Effector CD4-positive, alpha-beta T cell (primary cell): ENCODE measurements at regions not wholly inside any gene's neighbourhood (a gene's known extent, or its start where the extent isn't known, plus 50 kb on each side); places are given as distances from the start of the nearest gene placed in this dataset.
"Not testable (repeated sequence)": the region's sequence is repeated elsewhere in the genome, so short reads cannot be mapped to it uniquely, and the experiment has no call there.

Source experiments
- DNase-seq: peaks from one replicate; pipeline ENCODE4 v3.0.0-alpha.2; 2020

DNA sequence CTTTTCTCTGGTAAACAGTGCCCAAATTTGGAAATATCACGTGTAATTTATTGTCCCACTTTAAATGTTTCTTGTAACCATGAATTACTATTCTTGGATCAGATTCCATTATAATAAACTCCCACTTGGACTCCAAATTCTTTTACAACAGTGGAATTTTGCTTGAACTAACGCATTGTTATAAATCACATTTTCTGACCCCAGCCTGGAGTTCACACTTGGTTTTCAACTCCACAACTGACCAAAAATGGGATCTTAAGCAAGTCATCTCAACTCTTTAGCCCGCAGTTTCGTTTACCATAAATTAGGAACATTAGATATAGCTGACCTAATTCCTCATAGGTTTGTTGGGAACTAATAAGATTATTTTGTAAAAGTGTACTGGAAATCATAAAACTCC, 336.8 kb upstream of the NCAM1 start:
- no peak for DNase-seq

DNA sequence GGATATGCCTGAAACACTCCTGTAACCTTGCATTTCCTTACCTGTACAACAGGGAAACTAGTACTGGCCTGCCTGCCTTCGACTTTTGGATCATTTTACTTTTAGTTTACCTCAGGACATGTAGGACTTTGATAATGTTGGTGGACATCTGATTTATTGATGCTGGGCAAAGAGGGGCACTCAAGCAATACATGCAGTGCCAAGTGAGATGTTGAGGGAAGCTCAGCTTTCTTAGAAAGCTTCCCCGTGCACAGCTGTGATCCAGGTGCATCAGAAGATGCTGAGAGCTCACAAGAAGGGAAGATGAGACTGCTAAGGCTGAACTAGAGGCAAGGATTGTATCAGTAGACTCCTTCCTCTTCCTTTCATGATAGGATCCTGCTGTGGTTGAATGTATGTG, 336.2 kb upstream of the NCAM1 start:
- not testable (repeated sequence) for DNase-seq

DNA sequence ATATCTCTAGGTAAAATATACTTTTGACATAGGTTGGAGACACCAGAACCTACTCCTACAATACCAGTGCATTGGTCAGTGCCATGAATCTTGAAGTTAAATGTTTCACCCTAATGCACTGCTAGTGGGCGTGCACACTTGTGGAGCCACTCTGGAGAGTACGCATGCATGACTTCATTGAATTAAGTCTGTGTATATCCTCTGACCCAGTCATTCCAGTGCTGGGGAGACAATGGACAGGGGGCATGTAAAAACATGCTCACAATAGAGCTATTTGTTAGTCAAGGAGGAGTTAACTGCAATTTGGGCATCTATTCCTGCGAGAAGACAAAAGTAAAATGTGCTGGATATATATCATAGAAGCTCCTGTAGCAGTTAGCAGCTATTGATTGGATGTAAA, 335.4 kb upstream of the NCAM1 start:
- DNase-seq: no peak

DNA sequence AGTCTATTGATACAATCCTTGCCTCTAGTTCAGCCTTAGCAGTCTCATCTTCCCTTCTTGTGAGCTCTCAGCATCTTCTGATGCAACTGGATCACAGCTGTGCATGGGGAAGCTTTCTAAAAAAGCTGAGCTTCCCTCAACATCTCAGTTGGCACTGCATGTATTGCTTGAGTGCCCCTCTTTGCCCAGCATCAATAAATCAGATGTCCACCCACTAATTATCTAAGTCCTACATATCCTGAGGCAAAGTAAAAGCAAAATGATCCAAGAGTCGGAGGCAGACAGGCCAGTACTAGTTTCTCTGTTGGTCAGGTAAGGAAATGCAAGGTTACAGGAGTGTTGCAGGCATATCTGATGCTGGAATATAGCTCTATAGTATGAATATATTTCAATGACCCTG, 334.5 kb upstream of the NCAM1 start:
- DNase-seq: no peak

GRCh38 chr11:112627588-112628045, 333.6 kb upstream of the NCAM1 start:
- no peak for DNase-seq

- DNase-seq: no peak
These were observed 332.5 kb upstream of the NCAM1 start for GRCh38 chr11:112628676-112629075.

- DNase-seq: no peak
These were observed 330.7 kb upstream of the NCAM1 start for GRCh38 chr11:112630496-112630895.

DNA sequence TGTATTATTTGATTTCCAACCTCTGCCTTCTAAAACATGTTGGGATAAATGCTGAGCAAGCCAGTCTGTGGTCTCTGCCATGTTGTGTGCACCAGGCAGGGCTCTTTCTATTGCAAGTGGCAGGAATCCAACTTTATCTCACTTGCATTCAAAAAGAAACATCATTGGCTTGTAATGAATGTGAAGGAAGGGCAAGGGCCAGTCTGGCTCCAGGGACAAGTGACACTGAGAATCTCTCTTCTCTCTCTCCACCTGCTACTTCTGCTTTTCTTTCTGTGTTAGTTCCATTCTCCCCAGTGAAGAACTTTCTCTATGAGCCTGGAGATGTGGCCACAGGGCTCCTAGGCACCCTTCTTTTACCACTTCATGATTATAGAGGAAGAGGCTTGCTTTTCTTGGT, 329.9 kb upstream of the NCAM1 start:
- DNase-seq: no peak

GRCh38 chr11:112632866-112633505, 328.2 kb upstream of the NCAM1 start:
- no peak for DNase-seq

DNA sequence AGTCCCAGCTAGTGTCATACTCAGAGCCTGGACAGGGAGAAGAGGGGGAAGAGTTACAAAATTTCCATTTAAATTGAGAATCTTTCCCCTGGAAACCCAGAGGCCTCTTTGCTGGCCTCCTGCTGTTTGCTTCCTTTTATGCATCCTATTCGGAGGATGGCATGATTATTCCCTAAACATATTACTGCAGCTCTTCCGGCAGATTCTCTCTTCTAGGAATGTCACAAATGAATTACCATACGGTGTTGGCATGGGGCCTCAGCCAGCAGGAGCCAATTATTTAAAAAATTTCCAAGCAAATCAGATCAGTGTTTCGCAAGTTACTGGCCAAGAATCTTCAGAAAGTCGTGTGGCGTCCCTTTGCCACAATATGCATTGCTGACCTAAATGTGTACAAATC, 326.7 kb upstream of the NCAM1 start:
- no peak for DNase-seq

DNA sequence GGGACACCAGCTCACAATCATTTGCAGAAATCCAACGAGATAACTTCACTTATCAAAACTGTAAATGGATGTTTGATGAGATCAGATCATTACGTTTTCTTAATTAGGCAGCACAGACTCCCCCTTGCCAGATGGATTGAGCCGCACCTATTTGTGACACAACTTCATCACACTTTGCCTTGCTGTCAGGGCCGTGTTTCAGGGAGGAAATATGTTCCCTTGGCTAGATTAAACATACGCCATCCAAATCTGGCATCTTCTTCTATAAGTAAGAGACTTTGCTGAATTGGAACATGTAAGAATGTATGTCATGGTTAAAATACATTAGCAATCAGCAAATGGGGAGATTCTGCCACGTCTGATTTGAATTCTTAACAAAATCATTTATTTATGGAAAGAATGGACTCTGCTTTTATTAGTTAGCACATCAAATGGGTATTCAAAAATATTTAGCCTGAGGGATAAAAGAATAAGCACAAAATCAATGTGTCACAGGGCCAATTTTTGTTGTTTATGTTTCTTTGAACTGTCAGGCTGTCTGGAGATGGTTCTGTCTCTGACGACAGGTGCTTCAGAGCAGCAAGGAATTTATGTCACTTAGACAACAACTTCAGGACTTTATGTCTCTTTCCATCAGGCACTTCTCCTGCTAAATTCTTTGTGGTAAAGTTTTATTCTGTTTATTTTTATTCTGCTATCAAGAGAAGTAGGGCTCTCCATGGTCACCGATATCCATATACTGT, 326.1 kb upstream of the NCAM1 start:
- DNase-seq: no peak

DNA sequence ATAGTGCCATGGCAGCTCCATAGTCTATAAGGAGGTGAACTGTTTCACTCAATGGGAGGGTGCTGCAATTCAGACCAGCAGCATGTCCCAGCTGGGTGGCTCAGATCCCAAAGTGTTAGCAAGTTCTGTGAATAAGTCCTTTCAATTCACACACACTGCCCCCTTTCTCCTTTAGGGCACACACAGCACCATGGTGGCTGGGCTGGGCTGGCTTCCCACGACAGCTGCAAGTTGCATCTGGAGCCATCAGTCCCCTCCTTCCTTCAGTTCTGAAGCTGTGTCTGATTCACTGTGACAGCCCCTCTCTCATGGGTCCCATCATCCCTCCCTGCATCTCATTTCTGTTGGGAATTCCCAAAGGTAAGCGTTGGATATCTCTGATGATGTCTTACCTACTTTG, 324.1 kb upstream of the NCAM1 start:
- no peak for DNase-seq

- no peak for DNase-seq
These were observed 323.3 kb upstream of the NCAM1 start for GRCh38 chr11:112637876-112638275.

DNA sequence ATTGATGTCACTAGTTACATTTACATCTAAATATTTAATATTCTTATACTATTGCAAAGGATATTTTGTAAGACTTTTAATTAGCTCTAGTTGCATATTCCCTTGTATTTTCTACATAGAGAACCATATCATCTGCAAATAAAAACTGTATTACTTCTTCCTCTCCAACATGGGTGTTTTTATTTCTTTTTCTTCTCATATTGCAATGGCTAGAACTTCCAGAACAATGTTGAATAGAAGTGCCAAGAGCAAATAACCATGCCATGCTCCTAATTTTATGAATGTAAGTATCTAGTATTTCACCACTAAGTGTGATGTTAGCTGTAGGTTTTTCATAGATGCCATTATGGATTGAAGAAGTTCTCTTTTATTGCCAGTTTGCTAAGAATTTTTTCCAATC, 321.8 kb upstream of the NCAM1 start:
- DNase-seq: no peak

DNA sequence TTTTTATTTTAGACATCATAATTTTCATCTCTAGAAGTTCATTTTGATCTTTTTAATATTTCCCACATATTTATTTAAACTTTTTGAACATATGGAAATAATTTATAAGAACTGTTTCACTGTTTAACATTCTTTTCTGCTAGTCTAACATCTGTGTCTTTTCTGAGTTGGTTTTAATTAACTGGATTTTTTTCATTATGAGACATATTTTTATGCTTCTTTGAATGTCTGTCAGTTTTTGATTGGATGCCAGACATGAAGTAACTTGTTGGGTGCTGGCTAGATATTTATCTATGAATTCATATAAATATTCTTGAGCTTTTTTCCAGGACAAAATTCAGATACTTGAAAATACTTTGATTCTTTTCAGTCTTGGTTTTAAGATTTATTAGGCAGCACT, 317.8 kb upstream of the NCAM1 start:
- no peak for DNase-seq

- no peak for DNase-seq
These were observed 316.6 kb upstream of the NCAM1 start for GRCh38 chr11:112644410-112645131.

GRCh38 chr11:112649856-112650255, 311.4 kb upstream of the NCAM1 start:
- no peak for DNase-seq

- DNase-seq: no peak
These were observed 310.7 kb upstream of the NCAM1 start for GRCh38 chr11:112650527-112650926.

DNA sequence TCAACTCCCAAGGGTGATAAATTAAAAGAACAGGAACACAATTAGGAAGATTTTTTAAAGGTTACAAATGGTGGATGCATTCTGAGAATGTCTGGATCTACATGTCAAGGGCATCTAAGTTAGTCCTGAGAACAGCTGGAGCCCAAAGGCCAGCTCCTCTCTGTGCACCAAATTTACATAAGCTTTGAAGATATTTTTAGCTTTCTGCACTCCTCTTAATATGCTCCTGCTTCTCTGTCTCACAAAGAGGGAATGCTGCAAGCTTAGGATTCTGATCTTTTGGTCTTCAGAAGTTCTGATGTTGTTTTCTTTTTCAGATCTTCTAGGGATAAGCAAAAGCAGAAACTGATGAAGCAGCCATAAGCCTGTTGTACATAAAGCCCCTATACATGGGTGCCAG, 309.8 kb upstream of the NCAM1 start:
- DNase-seq: no peak

DNA sequence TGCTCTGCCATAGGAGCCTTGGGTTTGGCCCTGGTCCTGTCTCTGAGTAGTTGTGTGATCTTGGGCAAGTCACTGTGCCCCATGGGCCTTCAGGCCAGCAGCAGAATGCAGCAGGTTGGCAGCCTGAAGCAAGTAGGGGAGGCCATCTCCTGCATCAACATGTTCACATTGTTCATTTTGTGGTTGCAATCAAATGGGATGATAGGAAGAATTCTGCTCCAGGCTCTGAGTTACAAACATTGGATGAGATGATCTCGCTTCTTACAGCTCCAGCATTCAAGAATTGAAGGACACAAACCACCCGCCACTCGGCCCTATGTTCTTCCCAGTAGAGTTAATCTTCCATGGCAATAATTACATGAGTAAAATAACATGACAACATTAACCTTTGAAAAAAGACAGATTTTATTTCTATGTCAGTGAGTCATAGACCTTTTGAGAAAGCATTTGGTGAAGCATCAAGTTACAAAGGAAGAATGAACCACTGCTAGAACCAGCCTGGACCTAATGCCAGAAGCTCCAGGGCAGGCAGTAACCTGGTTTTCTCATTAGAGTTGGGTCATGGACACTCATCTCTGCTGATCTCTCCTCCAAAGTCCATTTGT, 308.3 kb upstream of the NCAM1 start:
- no peak for DNase-seq

- no peak for DNase-seq
These were observed 305.8 kb upstream of the NCAM1 start for GRCh38 chr11:112655371-112655770.

DNA sequence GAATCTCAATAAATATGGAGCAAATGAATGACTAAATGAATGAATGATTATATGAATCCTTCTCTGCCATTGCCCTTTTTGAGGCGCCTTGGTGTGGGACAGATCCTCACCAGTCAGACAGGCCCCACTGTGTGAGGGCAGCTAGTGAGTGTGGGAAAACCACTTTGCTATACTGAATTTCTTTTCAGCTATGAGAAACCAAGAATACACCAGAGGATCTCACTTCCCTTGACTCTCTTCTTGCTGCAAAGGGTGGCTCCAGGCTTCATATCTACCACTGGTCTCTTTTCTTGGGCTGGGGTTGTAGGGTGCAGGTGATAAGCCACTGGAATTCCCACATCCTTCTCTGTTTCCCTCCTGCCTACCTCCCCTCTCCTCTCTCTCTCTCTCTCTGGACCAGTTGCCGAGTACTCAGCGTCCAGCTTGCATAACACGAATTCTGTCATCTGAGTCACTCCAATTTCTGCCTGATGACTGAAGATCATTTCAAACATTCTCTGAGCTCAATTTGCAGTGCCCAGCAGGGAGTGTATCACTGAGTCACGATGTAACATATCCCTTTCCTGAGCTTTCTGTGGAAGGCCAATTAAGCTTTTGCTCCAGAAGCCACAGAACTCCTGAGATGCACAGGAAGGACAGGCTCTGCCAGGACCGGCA, 304.3 kb upstream of the NCAM1 start:
- DNase-seq: no peak

DNA sequence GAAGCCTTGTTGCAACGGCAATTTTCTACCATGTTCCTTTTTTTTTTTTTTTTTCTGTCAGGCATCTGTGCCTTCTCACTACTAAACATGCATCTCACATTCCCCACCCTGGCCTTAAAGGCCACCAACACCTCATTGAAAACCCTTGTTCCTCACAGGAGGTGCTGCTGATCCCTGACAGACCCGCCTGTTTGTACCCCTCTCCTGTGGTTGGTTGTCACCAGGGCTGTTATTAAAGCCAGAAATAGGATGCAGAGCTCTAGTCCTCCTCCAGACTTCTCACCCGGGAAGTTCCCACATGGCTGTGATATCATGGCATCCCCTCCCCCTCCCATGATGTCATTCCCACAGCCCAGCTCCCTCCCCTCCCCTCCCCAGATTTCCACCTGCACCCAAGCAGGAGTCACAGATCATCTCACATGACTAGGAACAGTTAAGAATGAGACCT, 302.8 kb upstream of the NCAM1 start:
- no peak for DNase-seq
